ENCODE measurements at regions not wholly inside any gene's neighbourhood (a gene's known extent, or its start where the extent isn't known, plus 50 kb on each side); places are given as distances from the start of the nearest gene placed in this dataset.

- WGBS, 2 experiments (ENCODE audit: insufficient coverage in 2 of 2): 94 to 100% methylated on average over 2 to 3 of the region's 3 CpGs
- H3K4me3 ChIP-seq (ENCODE audit: extremely low read depth, insufficient read depth, low read length, poor library complexity, severe bottlenecking): no peak overlapping the region
- no peak overlapping the region for H3K27ac ChIP-seq (ENCODE audit: low read depth, low read length, severe bottlenecking)
- H3K4me1 ChIP-seq (ENCODE audit: control insufficient read depth, insufficient read depth, low read length, poor library complexity, severe bottlenecking): peaks cover 18% of the 10 kb centered on the region
- H3K9me3 ChIP-seq (ENCODE audit: control insufficient read depth, low read length): no peaks in the 10 kb centered on the region
- H3K36me3 ChIP-seq (ENCODE audit: control insufficient read depth, insufficient read depth, low read length): no peaks in the 10 kb centered on the region
These were observed 173.4 kb upstream of the MYLIP start for GRCh38 chr6:15955484-15955883.

DNA sequence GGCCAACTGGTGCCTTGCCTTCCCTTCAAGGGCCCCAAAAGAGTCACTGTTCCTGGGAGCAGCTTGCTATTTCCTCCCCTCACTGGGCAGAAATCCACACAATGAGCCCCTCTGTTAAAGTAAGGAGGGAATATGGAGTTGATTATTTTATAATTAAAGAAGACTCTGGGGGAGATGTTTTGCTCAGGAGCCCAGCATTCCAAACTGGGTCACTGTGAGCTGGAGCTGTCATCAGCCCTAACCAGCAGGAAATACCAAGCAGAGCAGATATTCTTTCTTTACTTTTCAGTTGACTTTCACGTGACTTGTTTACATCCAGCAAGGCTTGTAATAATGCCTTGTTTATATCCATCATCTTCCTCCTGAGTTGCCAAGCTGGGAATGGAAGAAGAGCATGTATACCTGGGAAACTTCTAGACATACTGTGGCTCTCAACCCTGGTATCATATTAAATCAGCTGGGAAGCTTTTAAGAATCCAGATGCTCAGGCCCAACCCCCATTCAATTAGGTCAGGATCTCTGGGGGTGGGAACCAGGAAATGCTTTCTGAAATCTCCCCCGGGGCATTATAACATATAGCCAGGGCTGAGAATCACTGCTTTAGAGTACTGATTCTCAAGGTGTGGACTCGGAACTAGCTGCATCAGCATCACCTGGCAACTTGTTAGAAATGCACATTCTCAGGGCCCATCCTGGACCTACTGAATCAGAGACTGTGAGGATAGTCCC, 175.6 kb upstream of the MYLIP start:
- Histone ChIP-seq H3K4me1 (ENCODE audit: control insufficient read depth, insufficient read depth, low read length, poor library complexity, severe bottlenecking) (peaks cover 27% of the 10 kb centered on the region), H3K9me3 (ENCODE audit: control insufficient read depth, low read length) (no peaks in the 10 kb centered on the region), H3K4me3 (ENCODE audit: extremely low read depth, insufficient read depth, low read length, poor library complexity, severe bottlenecking) (no peak overlapping the region), H3K27ac (ENCODE audit: low read depth, low read length, severe bottlenecking) (peak overlapping the region; percentile 78), H3K36me3 (ENCODE audit: control insufficient read depth, insufficient read depth, low read length) (no peaks in the 10 kb centered on the region)
- 55 to 100% methylated on average over 1 to 3 of the region's 3 CpGs for WGBS, 2 experiments (ENCODE audit: insufficient coverage in 2 of 2)

DNA sequence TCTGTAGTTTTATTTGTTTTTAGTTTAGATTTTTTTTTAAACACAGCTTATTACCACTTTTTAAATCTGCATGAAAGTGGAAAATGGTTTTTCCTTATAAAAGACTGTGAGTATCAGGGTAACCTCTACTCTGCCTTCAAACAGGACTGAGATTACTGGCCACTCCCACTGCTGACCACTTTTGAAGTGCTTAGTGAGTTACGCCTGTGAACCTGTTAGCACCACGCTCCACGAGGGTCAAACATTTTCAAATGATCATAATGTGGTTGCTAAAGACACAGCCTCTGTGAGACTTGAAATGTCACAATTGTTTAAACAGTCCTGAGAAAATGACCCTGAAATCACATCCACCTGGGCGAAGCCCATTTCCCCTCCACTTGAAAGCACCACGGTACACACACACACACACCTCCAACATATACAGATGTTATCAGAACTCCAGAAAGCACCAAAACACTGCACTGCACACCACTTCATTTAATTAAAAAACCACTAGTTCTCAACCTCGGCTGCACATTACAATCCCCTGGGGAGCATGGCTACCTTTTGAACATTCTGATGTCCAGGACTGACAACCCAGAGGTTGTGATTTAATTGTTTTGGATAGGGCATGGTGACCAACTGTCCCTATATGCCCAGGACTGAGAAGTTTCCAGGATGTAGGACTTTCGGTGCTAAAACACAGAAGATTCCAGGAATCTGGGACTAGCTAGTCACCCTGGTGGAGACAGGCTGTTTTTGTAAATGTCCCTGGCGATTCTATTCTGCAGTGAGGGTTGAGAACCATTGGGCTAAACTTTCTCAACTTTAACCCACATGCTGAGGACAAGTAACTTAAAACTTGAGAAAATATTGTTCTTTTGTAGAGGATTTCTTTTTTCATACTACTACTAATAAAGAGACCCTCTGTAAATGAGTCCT, 176.4 kb upstream of the MYLIP start:
- H3K27ac ChIP-seq (ENCODE audit: low read depth, low read length, severe bottlenecking): peak overlapping the region; percentile 78
- H3K4me1 ChIP-seq (ENCODE audit: control insufficient read depth, insufficient read depth, low read length, poor library complexity, severe bottlenecking): peaks cover 27% of the 10 kb centered on the region
- H3K9me3 ChIP-seq (ENCODE audit: control insufficient read depth, low read length): no peaks in the 10 kb centered on the region
- no peaks in the 10 kb centered on the region for H3K36me3 ChIP-seq (ENCODE audit: control insufficient read depth, insufficient read depth, low read length)
- 87 to 93% methylated on average over 6 to 8 of the region's 8 CpGs for WGBS, 2 experiments (ENCODE audit: insufficient coverage in 2 of 2)
- H3K4me3 ChIP-seq (ENCODE audit: extremely low read depth, insufficient read depth, low read length, poor library complexity, severe bottlenecking): no peak overlapping the region

DNA sequence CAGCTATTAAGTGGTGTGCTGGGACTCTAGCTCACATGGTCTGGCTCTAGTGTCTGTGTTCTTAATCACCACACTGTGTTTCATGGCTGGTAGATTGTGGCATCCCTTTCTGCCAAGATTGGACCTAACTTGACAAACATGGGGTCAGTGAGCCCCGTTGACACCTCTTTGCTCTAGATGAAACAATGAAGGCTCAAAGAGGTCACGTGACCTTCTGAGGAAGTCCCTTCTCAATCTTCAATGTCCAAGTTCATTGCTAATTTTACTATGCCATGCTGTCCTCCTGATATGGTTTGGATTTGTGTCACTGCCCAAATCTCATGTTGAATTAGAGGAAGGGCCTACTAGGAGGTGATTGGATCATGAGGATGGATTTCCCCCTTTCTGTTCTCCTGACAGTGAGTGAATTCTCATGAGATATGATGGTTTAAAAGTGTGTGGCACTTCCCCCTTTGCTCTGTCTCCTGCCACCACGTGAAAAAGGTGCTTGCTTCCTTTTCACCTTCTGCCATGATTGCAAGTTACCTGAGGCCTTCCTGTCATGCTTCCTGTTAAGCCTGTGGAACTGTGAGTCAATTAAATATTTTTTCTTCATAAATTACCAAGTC, 177.8 kb upstream of the MYLIP start:
- no peaks in the 10 kb centered on the region for H3K9me3 ChIP-seq (ENCODE audit: control insufficient read depth, low read length)
- peaks cover 27% of the 10 kb centered on the region for H3K4me1 ChIP-seq (ENCODE audit: control insufficient read depth, insufficient read depth, low read length, poor library complexity, severe bottlenecking)
- no peak overlapping the region for H3K4me3 ChIP-seq (ENCODE audit: extremely low read depth, insufficient read depth, low read length, poor library complexity, severe bottlenecking)
- no peak overlapping the region for H3K27ac ChIP-seq (ENCODE audit: low read depth, low read length, severe bottlenecking)
- 100% methylated on average over 2 to 3 of the region's 3 CpGs for WGBS, 2 experiments (ENCODE audit: insufficient coverage in 2 of 2)
- no peaks in the 10 kb centered on the region for H3K36me3 ChIP-seq (ENCODE audit: control insufficient read depth, insufficient read depth, low read length)

GRCh38 chr6:15949982-15950381, 178.9 kb upstream of the MYLIP start:
- Histone ChIP-seq H3K9me3 (ENCODE audit: control insufficient read depth, low read length) (no peaks in the 10 kb centered on the region), H3K27ac (ENCODE audit: low read depth, low read length, severe bottlenecking) (no peak overlapping the region), H3K4me3 (ENCODE audit: extremely low read depth, insufficient read depth, low read length, poor library complexity, severe bottlenecking) (no peak overlapping the region), H3K36me3 (ENCODE audit: control insufficient read depth, insufficient read depth, low read length) (no peaks in the 10 kb centered on the region), H3K4me1 (ENCODE audit: control insufficient read depth, insufficient read depth, low read length, poor library complexity, severe bottlenecking) (peaks cover 35% of the 10 kb centered on the region)
- no CpG with 5 or more reads among the region's 1 CpG for WGBS, 2 experiments (ENCODE audit: insufficient coverage in 2 of 2)

DNA sequence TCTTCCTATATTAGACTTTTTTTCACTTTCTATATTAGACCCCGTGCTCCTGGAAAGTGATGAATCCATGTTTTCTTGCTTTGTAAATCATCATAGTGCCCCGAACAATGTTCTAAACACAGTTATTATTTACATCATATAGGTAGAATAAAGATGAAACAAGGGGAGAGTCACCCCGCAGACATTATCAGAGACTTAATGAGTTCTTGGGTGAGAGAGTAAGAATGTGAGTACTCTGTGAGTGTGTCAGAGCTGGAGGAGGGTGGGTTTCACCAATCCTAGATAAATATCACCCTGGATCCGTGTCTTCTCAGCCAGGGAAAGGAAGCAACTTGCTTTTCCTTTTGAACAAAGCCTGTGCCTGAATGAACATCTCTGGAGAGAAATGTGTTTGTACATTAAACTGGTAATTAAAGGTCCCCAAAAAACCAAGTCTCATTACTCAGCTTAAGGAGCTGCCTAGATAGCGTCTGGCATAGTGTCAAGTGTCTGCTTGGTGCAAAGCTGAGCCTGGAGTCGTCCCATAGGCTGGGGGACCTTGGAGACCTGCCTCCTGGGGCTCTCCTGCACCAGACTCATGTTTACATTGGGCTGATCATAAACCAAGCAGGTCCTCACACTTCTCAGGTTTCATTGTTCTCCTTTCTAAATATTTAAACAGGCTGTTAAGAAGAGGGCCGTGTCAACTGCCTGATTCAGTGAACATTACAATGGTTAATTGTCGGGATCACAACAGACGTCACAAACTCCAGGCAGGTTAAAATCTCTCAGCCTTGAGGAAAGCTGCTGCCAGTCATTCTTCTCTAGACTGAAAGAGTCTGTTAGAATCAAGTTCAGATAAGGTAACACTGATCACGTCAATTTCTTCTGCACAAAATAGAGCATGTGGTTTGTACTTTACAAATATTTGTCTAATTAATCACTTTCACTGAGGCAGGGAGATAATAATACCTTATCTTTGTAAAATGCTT, 179.7 kb upstream of the MYLIP start:
- 56 to 57% methylated on average over 4 to 6 of the region's 10 CpGs for WGBS, 2 experiments (ENCODE audit: insufficient coverage in 2 of 2)
- H3K9me3 ChIP-seq (ENCODE audit: control insufficient read depth, low read length): no peaks in the 10 kb centered on the region
- no peak overlapping the region for H3K4me3 ChIP-seq (ENCODE audit: extremely low read depth, insufficient read depth, low read length, poor library complexity, severe bottlenecking)
- no peak overlapping the region for H3K27ac ChIP-seq (ENCODE audit: low read depth, low read length, severe bottlenecking)
- no peaks in the 10 kb centered on the region for H3K36me3 ChIP-seq (ENCODE audit: control insufficient read depth, insufficient read depth, low read length)
- peaks cover 33% of the 10 kb centered on the region for H3K4me1 ChIP-seq (ENCODE audit: control insufficient read depth, insufficient read depth, low read length, poor library complexity, severe bottlenecking)

- H3K9me3 ChIP-seq (ENCODE audit: control insufficient read depth, low read length): no peaks in the 10 kb centered on the region
- no peak overlapping the region for H3K4me3 ChIP-seq (ENCODE audit: extremely low read depth, insufficient read depth, low read length, poor library complexity, severe bottlenecking)
- H3K36me3 ChIP-seq (ENCODE audit: control insufficient read depth, insufficient read depth, low read length): no peaks in the 10 kb centered on the region
- peaks cover 27% of the 10 kb centered on the region for H3K4me1 ChIP-seq (ENCODE audit: control insufficient read depth, insufficient read depth, low read length, poor library complexity, severe bottlenecking)
- 89 to 94% methylated on average over 3 of the region's 4 CpGs for WGBS, 2 experiments (ENCODE audit: insufficient coverage in 2 of 2)
- H3K27ac ChIP-seq (ENCODE audit: low read depth, low read length, severe bottlenecking): no peak overlapping the region
These were observed 181.0 kb upstream of the MYLIP start for GRCh38 chr6:15947923-15948322.

- Histone ChIP-seq H3K9me3 (ENCODE audit: control insufficient read depth, low read length) (no peaks in the 10 kb centered on the region), H3K4me3 (ENCODE audit: extremely low read depth, insufficient read depth, low read length, poor library complexity, severe bottlenecking) (no peak overlapping the region), H3K27ac (ENCODE audit: low read depth, low read length, severe bottlenecking) (no peak overlapping the region), H3K4me1 (ENCODE audit: control insufficient read depth, insufficient read depth, low read length, poor library complexity, severe bottlenecking) (peaks cover 22% of the 10 kb centered on the region), H3K36me3 (ENCODE audit: control insufficient read depth, insufficient read depth, low read length) (no peaks in the 10 kb centered on the region)
- 71 to 92% methylated on average over 1 of the region's 1 CpG for WGBS, 2 experiments (ENCODE audit: insufficient coverage in 2 of 2)
These were observed 181.4 kb upstream of the MYLIP start for GRCh38 chr6:15947436-15947835.

- Histone ChIP-seq H3K4me3 (ENCODE audit: extremely low read depth, insufficient read depth, low read length, poor library complexity, severe bottlenecking) (no peak overlapping the region), H3K4me1 (ENCODE audit: control insufficient read depth, insufficient read depth, low read length, poor library complexity, severe bottlenecking) (peaks cover 17% of the 10 kb centered on the region), H3K27ac (ENCODE audit: low read depth, low read length, severe bottlenecking) (no peak overlapping the region), H3K36me3 (ENCODE audit: control insufficient read depth, insufficient read depth, low read length) (no peaks in the 10 kb centered on the region), H3K9me3 (ENCODE audit: control insufficient read depth, low read length) (no peaks in the 10 kb centered on the region)
- whole genome bisulfite sequencing, 2 experiments (ENCODE audit: insufficient coverage in 2 of 2): 93 to 98% methylated on average over 4 of the region's 4 CpGs
These were observed 182.0 kb upstream of the MYLIP start for GRCh38 chr6:15946701-15947385.

Data from mesodermal cell (in vitro differentiated cells).